GM18499 (cell line): ENCODE measurements at regions not wholly inside any gene's neighbourhood (a gene's known extent, or its start where the extent isn't known, plus 50 kb on each side); places are given as distances from the start of the nearest gene placed in this dataset.

Source experiments
- ATAC-seq: cut with Tn5 transposase; IDR thresholded peaks from one replicate; pipeline ENCODE4 v1.9.1; 2021; ENCODE audit warnings: moderate number of reproducible peaks; ENCODE audit not compliant: insufficient read depth, unreplicated experiment

GRCh38 chr20:6715401-6715941, 52.0 kb upstream of the BMP2 start:
- ATAC-seq = no peak

DNA sequence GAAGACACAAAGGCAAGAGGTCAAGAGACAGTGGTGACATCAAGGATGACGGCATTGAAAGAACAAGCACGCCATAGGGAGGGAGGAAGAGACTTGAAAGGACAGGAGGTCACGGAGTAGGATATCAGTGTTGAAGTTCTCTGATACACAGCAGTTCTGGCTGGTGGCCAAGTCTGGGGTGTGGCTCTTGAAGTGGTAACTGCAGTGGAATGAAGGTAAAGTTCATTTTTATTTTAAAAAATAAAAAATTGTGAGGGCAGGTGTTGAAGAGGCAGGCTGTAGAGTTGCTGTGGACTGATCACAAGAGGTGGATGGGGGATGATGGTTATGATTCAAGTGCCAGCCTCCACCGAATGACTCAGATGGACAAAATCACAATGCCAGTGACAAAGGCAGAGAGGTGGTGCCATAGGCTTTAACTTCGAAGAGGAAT, 53.2 kb upstream of the BMP2 start:
- no peak for ATAC-seq

- no peak for ATAC-seq
Measured at GRCh38 chr20:6711951-6712649, 55.4 kb upstream of the BMP2 start.

GRCh38 chr20:6709910-6710595, 57.4 kb upstream of the BMP2 start:
- ATAC-seq = no peak

DNA sequence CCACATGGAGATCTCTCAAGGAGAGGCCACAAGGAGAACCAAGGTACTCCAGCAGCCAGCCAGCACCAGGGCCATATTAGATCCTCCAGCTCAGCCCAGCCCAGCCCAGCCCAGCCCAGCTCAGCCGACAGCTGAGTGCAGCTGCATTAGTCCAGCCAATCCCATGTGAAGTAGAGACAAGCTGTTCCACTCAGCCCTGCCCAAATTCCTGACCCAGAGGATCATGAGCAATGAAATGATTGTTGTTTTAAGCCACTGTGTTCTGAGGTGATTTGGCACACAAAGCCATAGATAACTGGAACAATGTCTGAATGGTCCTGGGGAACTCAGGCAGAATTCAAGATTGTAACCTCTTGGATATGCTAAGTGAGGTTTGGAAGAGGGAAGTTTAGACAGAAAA, 59.5 kb upstream of the BMP2 start:
- no peak for ATAC-seq

DNA sequence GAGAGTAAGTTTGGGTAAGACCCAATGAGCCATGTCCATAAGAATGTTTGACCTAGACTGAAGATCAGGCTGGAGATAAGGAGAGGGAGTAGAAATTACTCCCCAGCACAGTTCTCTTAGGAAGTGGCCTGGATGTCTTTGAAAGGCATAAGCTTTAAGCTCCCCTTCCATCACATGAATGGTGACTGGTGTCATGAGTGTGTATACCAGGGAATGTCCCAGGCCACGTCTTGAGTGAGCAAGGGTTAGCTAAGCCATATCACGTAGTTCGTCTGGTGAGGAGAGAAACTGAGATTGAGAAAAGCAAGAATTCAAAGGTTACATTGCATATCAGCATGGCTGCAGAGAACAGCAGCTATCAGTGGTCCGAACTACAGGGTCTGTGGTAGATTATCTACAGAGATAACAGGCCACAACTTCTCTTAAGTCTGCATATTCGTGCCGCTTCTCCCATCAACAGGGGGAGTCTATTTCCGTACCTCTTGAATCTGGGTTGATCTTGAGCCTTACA, 60.1 kb upstream of the BMP2 start:
- no peak for ATAC-seq

DNA sequence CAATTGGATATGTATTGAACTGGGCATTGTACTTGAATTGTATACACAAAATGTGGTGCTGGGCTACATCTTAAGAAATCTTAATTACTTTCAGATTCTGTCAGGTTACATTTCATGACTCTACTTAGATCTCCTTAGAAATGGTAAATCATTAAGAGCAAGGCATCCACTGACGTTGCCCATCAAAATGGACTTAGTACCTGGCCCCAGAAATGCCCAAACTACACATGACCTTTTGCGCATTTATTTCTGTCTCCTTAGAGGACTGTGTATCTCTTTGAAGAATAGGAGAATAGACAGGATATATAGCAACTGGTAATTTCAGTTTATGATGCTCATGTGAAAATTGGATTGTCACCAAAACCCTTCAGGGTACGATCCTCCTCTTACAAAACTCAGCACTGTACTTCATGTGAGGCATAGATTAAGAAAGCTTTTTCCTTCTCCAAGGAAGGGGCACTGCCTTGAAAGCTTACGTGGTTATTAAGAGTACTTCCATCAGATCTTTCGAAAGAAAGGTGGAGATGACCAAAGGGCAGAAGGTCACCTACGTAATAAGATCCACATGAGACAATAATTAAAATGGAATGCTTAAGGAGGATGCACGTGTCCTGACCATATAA, 61.4 kb upstream of the BMP2 start:
- no peak for ATAC-seq

GRCh38 chr20:6705106-6705766, 62.2 kb upstream of the BMP2 start:
- no peak for ATAC-seq

DNA sequence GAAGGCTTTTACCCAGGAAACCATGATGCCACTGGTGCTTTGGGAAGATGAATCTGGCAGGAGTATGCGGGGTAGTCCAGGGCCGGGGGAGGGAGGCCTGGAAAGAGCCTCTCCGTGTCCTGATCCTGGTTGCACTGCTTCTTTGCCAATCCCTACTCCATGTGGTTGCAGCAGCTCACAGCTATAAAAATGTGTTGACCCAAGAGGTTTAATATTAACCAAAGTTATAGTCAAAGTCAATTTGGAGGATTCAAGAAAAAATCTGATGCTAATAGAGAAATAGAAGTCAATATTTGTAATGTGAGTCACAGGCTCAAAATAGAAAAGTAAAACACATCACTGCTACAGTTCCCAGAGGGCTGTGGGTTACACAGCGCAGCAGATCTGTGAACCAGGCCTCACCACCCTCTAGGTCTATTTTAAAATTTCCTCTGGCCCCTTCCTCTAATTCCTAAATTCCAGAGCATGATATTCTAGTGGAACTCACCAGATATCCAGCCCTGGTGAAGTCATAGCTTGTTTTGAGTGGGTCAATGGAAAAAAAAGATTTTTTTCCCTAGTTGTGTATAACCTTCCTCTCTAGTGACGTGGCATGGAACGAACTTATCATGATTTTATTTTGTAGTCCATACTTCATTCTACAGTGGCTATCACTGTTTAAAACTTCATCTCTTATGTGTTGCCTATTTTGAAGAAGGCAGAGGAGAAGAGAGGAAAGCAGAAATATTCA, 63.2 kb upstream of the BMP2 start:
- ATAC-seq = no peak

DNA sequence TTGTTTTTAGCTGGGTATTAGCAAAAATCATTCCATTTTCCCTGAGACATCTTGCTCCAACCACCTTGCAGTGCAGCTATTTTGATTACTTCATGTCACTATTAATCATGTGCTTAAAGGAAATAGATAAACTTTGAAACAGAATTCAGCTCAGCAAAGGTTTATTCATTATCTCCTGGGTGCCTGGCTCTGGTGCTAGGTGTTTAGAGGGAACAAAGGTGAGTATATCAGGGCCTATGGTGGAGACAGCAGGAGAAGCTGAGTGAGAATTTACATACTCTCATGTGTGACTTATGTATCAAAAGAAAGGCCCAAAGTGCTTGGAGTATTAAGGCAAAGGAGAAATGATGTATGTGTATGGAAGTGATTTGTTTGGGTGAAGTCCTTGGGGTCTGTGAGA, 63.8 kb upstream of the BMP2 start:
- ATAC-seq = no peak

DNA sequence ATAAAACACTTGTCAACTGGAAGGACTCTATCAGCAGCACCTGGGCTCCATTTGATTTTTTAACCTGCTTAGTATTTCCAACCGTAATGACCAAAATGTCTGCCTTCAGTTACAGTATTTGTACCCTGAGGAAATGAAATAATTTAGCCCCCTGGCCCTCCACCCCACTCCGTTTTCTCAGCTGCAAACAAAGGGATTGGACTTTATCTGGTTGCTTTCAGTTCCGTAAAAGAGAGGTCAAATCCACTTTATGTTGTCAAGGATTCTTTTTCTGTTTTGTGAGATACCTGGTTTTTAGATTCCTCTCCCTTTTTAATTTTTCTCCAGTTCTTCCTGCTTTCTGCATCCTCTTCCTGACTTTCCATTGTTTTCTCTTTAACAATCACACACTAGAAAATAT, 64.4 kb upstream of the BMP2 start:
- no peak for ATAC-seq

GRCh38 chr20:6702144-6702543, 65.3 kb upstream of the BMP2 start:
- ATAC-seq = no peak

DNA sequence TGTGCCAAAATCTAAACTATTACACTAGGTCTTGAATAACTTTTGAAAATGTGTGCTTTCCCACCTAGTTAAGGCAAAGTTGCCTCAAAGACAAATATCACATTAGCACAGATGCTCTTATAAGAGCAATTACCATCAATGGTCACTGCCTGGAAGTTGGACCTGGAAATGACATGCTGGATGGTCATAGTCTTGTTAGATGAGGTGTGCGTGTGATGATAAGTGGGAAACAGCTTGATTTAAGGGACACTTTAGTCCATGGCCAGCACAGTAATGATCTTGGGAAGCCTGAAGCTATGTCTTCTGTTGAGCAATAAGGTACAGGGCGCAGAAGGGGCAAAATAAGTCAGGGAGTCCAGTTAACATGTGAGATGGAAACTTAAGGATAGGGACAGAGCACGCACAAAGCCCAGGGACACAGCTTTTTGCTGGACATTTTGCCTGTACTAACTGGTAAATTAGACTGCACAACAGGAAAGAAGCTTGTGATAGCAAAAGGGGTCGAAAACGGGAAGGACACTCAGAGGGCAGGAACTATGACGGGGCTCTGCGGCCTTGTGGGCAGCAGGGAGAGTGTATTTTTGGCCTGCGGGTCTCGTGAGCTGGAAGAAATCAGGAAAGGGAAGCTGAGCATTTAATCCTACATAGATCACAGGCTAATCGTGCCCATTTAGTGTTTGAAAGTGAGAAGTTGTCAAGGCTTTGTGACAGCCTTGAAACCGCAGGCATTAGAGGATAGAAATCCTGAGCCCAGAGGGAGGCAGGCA, 66.7 kb upstream of the BMP2 start:
- ATAC-seq = no peak

- ATAC-seq = no peak
Measured at GRCh38 chr20:6699921-6700562, 67.4 kb upstream of the BMP2 start.

DNA sequence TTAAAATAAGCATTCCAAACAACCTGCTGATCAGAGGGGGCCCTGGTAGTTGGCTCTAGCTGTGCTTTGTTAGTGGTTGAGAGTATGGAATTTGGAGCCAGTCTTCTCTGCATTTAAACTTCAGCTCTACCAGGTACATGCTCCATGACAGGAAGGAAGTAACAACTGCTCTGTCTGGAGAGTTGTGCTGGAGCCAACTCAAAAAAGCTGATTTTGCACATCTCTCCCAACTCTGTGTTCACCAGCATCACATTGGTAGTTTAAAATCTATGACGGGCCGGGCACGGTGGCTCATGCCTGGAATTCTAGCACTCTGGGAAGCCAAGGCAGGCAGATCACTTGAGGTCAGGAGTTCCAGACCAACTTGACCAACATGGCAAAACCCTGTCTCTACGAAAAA, 68.8 kb upstream of the BMP2 start:
- ATAC-seq = no peak

DNA sequence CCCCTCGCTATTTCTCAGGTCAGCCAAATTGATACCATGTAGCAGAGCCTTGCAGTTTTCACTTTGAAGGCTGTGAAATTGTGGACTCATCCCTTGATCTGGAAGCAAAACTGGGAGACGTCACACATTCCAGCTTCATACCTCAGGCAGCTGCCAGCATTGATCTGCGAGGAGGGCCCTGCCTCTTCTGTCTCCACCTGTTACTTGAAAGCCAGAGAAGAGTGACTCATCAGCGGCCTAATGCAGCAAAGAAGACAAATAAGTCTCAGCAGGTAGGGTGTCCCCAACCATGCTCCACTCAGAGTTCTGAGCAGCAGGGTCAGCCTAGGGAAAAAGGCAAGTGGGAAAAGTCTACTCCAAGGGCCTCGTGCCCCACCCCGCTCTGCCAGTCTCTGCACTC, 69.4 kb upstream of the BMP2 start:
- ATAC-seq = no peak

DNA sequence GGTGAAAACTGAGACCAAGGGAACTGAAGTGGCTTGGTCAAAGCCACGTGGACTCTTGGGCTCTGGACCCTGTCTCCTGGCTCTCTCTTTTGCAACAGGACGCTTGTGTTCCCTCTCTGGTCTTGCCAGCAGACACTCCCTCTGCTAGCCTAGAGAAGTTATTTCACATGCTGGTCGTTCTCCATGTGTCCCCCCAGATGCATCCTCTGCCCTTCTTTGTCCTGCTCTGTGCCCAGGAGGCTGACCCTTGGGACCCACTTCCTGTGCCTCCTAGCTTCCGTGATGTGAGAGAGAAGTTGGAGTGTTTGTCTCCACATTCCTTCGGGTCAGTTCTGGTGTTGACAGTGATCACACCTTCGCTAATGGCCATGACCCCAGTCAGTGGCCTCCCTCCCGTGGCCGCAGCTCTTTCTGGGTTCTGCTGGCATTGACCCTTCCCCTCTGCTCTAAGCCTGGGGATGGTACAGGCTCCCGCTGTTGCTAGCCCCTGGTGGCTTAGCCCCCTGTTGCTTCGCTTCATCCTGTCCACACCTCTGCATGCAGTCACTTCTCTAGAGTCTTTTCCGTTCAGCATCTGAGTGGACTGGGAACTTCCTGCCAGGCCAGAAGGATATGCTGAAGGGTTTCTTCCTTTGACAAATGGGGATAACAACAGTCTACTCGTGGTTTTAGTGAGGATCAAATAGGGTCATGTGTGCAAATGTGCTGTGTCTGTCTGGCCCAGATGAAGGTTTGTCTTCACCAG, 70.1 kb upstream of the BMP2 start:
- ATAC-seq = no peak

DNA sequence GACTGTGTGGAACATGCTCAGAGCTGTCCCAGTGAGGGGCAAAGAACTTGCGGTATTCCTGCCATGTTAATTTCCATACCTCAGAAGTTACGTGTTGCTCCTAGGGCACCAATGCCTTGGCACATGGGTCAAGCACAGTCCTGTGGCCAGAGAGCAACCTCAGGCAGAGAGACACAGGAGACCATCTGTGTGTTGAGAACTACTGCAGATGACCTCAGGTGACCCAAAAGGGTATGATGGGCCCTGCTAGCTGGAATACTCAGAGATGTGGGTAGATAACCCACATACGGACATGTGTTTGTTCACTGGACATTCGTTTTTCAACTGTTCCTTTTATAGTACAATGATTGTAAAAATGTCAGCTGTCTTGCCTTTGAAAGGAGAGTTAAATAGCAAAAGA, 71.5 kb upstream of the BMP2 start:
- no peak for ATAC-seq
